NCI-H146 treated with DMSO at 0.1 percent for 48 hours (cell line): ENCODE measurements at regions not wholly inside any gene's neighbourhood (a gene's known extent, or its start where the extent isn't known, plus 50 kb on each side); places are given as distances from the start of the nearest gene placed in this dataset.
"Not testable (repeated sequence)": the region's sequence is repeated elsewhere in the genome, so short reads cannot be mapped to it uniquely, and the experiment has no call there.

ENCODE experiments used
- DNase-seq: peaks from one replicate; lab custom pipeline; 2025; ENCODE audit not compliant: unreplicated experiment; lab: John Stamatoyannopoulos, UW

GRCh38 chr11:80733790-80734189 lies 1293.0 kb upstream of the TENM4 start:
- no peak for DNase-seq

- DNase-seq = no peak
Observed at GRCh38 chr11:80733361-80733760, 1292.5 kb upstream of the TENM4 start.

GRCh38 chr11:80727315-80727714 lies 1286.5 kb upstream of the TENM4 start:
- no peak for DNase-seq

- no peak for DNase-seq
Observed at GRCh38 chr11:80726236-80726635, 1285.4 kb upstream of the TENM4 start.

GRCh38 chr11:80724366-80724765 lies 1283.5 kb upstream of the TENM4 start:
- no peak for DNase-seq

- DNase-seq = no peak
Observed at GRCh38 chr11:80722629-80723028, 1281.8 kb upstream of the TENM4 start.

- no peak for DNase-seq
Observed at GRCh38 chr11:80720295-80720694, 1279.5 kb upstream of the TENM4 start.

- no peak for DNase-seq
Observed at GRCh38 chr11:80719292-80719646, 1278.4 kb upstream of the TENM4 start.

GRCh38 chr11:80718611-80719291 lies 1277.9 kb upstream of the TENM4 start:
- no peak for DNase-seq

- DNase-seq = no peak
Observed at GRCh38 chr11:80702264-80702663, 1261.4 kb upstream of the TENM4 start.

- DNase-seq = no peak
Observed at GRCh38 chr11:80700386-80700785, 1259.6 kb upstream of the TENM4 start.

GRCh38 chr11:80699406-80700177 lies 1258.8 kb upstream of the TENM4 start:
- DNase-seq = not testable (repeated sequence)

- no peak for DNase-seq
Observed at GRCh38 chr11:80698637-80699036, 1257.8 kb upstream of the TENM4 start.

- DNase-seq = no peak
Observed at GRCh38 chr11:80694385-80694784, 1253.6 kb upstream of the TENM4 start.

- DNase-seq = no peak
Observed at GRCh38 chr11:80687941-80688340, 1247.1 kb upstream of the TENM4 start.

- DNase-seq = no peak
Observed at GRCh38 chr11:80686889-80687288, 1246.1 kb upstream of the TENM4 start.

- no peak for DNase-seq
Observed at GRCh38 chr11:80673566-80673965, 1232.7 kb upstream of the TENM4 start.

GRCh38 chr11:80669620-80670019 lies 1228.8 kb upstream of the TENM4 start:
- no peak for DNase-seq

GRCh38 chr11:80668039-80668438 lies 1227.2 kb upstream of the TENM4 start:
- no peak for DNase-seq

GRCh38 chr11:80655834-80656233 lies 1215.0 kb upstream of the TENM4 start:
- no peak for DNase-seq

- no peak for DNase-seq
Observed at GRCh38 chr11:80650966-80651365, 1210.1 kb upstream of the TENM4 start.

GRCh38 chr11:80649186-80649585 lies 1208.4 kb upstream of the TENM4 start:
- DNase-seq = no peak

GRCh38 chr11:80638296-80638695 lies 1197.5 kb upstream of the TENM4 start:
- no peak for DNase-seq
